Trophoblast cell (in vitro differentiated cells and primary cell): ENCODE measurements at regions not wholly inside any gene's neighbourhood (a gene's known extent, or its start where the extent isn't known, plus 50 kb on each side); places are given as distances from the start of the nearest gene placed in this dataset.

ENCODE experiments used
- DNase-seq, 2 donors: peaks; one replicate each; pipeline ENCODE4 v3.0.0-alpha.2; 2016
- H2AFZ ChIP-seq: 2 replicates; pipeline ENCODE4 v1.6.1; 2013; ENCODE audit warnings: low read length, moderate library complexity, mild to moderate bottlenecking; ENCODE audit not compliant: insufficient read depth, poor library complexity
- H2AK5ac ChIP-seq: 2 replicates; pipeline ENCODE4 v1.6.1; 2013; ENCODE audit warnings: mild to moderate bottlenecking, low read length
- H2BK120ac ChIP-seq: 2 replicates; pipeline ENCODE4 v1.6.1; 2013; ENCODE audit warnings: low read length, mild to moderate bottlenecking, moderate library complexity; ENCODE audit not compliant: insufficient read depth, poor library complexity
- H2BK12ac ChIP-seq: 2 replicates; pipeline ENCODE4 v1.6.1; 2013; ENCODE audit warnings: mild to moderate bottlenecking, low read length, moderate library complexity
- H2BK5ac ChIP-seq: 2 replicates; pipeline ENCODE4 v1.6.1; 2013; ENCODE audit warnings: low read length, low read depth, moderate library complexity, mild to moderate bottlenecking; ENCODE audit not compliant: poor library complexity
- H3K14ac ChIP-seq: 2 replicates; pipeline ENCODE4 v1.6.1; 2013; ENCODE audit warnings: mild to moderate bottlenecking, low read length
- H3K18ac ChIP-seq: 2 replicates; pipeline ENCODE4 v1.6.1; 2013; ENCODE audit warnings: mild to moderate bottlenecking, low read length
- H3K23ac ChIP-seq: 2 replicates; pipeline ENCODE4 v1.6.1; 2013; ENCODE audit warnings: low read length
- H3K27ac ChIP-seq: 2 replicates; pipeline ENCODE4 v1.5.1; 2013; ENCODE audit warnings: low read depth, mild to moderate bottlenecking, inconsistent platforms, low read length, moderate library complexity
- H3K27me3 ChIP-seq: 2 replicates; pipeline ENCODE4 v1.6.1; 2013; ENCODE audit warnings: inconsistent platforms, mild to moderate bottlenecking, low read length, moderate library complexity; ENCODE audit not compliant: insufficient read depth
- H3K36me3 ChIP-seq, 2 experiments: 1 replicate in 1 of 2; 2 replicates in 1 of 2; pipeline ENCODE4 v1.6.1; 2013; ENCODE audit warnings: low read length in 2 of 2, mild to moderate bottlenecking in 2 of 2, moderate library complexity in 1 of 2; ENCODE audit not compliant: insufficient read depth in 2 of 2, control insufficient read depth in 1 of 2
- H3K4ac ChIP-seq: 2 replicates; pipeline ENCODE4 v1.6.1; 2013; ENCODE audit warnings: low read depth, mild to moderate bottlenecking, low read length, moderate library complexity
- H3K4me1 ChIP-seq, 2 experiments: 1 replicate in 1 of 2; 2 replicates in 1 of 2; pipeline ENCODE4 v1.6.1; 2013; ENCODE audit warnings: low read length in 2 of 2, mild to moderate bottlenecking in 2 of 2, moderate library complexity in 1 of 2; ENCODE audit not compliant: insufficient read depth in 2 of 2, control insufficient read depth in 1 of 2
- H3K4me2 ChIP-seq: 2 replicates; pipeline ENCODE4 v1.6.1; 2013; ENCODE audit warnings: inconsistent platforms, mild to moderate bottlenecking, low read length, moderate library complexity
- H3K4me3 ChIP-seq: 2 replicates; pipeline ENCODE4 v1.5.1; 2013; ENCODE audit warnings: mild to moderate bottlenecking, low read depth, low read length, inconsistent platforms
- H3K79me1 ChIP-seq: one replicate; pipeline ENCODE4 v1.6.1; 2013; ENCODE audit warnings: low read length
- H3K79me2 ChIP-seq: 2 replicates; pipeline ENCODE4 v1.6.1; 2013; ENCODE audit warnings: low read length, mild to moderate bottlenecking; ENCODE audit not compliant: control insufficient read depth, insufficient read depth, poor library complexity
- H3K9ac ChIP-seq: 2 replicates; pipeline ENCODE4 v1.6.1; 2013; ENCODE audit warnings: mild to moderate bottlenecking, low read length
- H3K9me3 ChIP-seq: 2 replicates; pipeline ENCODE4 v1.6.1; 2013; ENCODE audit warnings: low read depth, mild to moderate bottlenecking, control low read depth, inconsistent platforms, low read length; ENCODE audit not compliant: insufficient read depth
- H4K12ac ChIP-seq: 2 replicates; pipeline ENCODE4 v1.6.1; 2013; ENCODE audit warnings: low read depth, mild to moderate bottlenecking, low read length, moderate library complexity
- H4K8ac ChIP-seq: 2 replicates; pipeline ENCODE4 v1.6.1; 2013; ENCODE audit warnings: low read depth, mild to moderate bottlenecking, low read length, moderate library complexity
- H4K91ac ChIP-seq: one replicate; pipeline ENCODE4 v1.6.1; 2013; ENCODE audit warnings: low read depth, mild to moderate bottlenecking, low read length, moderate library complexity
- WGBS: extraction: QIAGEN DNeasy Blood & Tissue Kit; methylation state at CpG from one replicate; pipeline ENCODE4 v1.1.7; 2013; ENCODE audit warnings: missing lambda C conversion rate; ENCODE audit not compliant: insufficient read length, insufficient coverage; ENCODE audit errors: extremely low coverage; 5-methylcytosine and 5-hydroxymethylcytosine counted together

GRCh38 chr10:14438057-14438456 lies 107.3 kb upstream of the FRMD4A start:
- no peak overlapping the region for H2BK5ac ChIP-seq
- peaks cover 0 to 3% of the 10 kb centered on the region in 2 experiments for H3K4me1 ChIP-seq
- no peak overlapping the region for H2BK120ac ChIP-seq
- H3K9ac ChIP-seq = no peak overlapping the region
- H4K12ac ChIP-seq = no peak overlapping the region
- DNase-seq = no peak
- H3K23ac ChIP-seq = no peak overlapping the region
- no peaks in the 10 kb centered on the region for H3K36me3 ChIP-seq
- no CpG with 5 or more reads among the region's 1 CpG for WGBS
- H2AFZ ChIP-seq = no peak overlapping the region
- H3K79me2 ChIP-seq = no peaks in the 10 kb centered on the region
- H3K27me3 ChIP-seq = no peaks in the 10 kb centered on the region
- no peak overlapping the region for H3K4me3 ChIP-seq
- H3K9me3 ChIP-seq = no peaks in the 10 kb centered on the region
- no peak overlapping the region for H4K91ac ChIP-seq
- no peak overlapping the region for H3K14ac ChIP-seq
- H3K27ac ChIP-seq = no peak overlapping the region
- no peak overlapping the region for H2BK12ac ChIP-seq
- H3K4me2 ChIP-seq = no peak overlapping the region
- no peak overlapping the region for H4K8ac ChIP-seq
- H2AK5ac ChIP-seq = no peak overlapping the region
- no peak overlapping the region for H3K4ac ChIP-seq
- no peak overlapping the region for H3K18ac ChIP-seq
- H3K79me1 ChIP-seq = peaks cover 5% of the 10 kb centered on the region

- Histone ChIP-seq H3K4me3 (no peak overlapping the region), H3K79me2 (no peaks in the 10 kb centered on the region), H4K91ac (no peak overlapping the region), H3K14ac (no peak overlapping the region), H2BK120ac (no peak overlapping the region), H3K4ac (no peak overlapping the region), H2BK5ac (no peak overlapping the region), H4K8ac (no peak overlapping the region), H2AK5ac (no peak overlapping the region), H3K23ac (no peak overlapping the region), H3K9me3 (no peaks in the 10 kb centered on the region), H2AFZ (no peak overlapping the region), H3K4me2 (no peak overlapping the region), H3K4me1 (peaks cover 0 to 3% of the 10 kb centered on the region in 2 experiments), H3K9ac (no peak overlapping the region), H2BK12ac (no peak overlapping the region), H3K27me3 (no peaks in the 10 kb centered on the region), H3K36me3 (no peaks in the 10 kb centered on the region), H3K18ac (no peak overlapping the region), H3K79me1 (peaks cover 6% of the 10 kb centered on the region), H3K27ac (no peak overlapping the region), H4K12ac (no peak overlapping the region)
- DNase-seq = no peak
- WGBS = no CpG with 5 or more reads among the region's 7 CpGs
Observed at GRCh38 chr10:14435976-14436632, 105.4 kb upstream of the FRMD4A start.

- WGBS = no CpG with 5 or more reads among the region's 2 CpGs
- no peak overlapping the region for H2AFZ ChIP-seq
- no peaks in the 10 kb centered on the region for H3K9me3 ChIP-seq
Observed at GRCh38 chr10:14433147-14433546, 102.4 kb upstream of the FRMD4A start.

GRCh38 chr10:14431868-14432267 lies 101.1 kb upstream of the FRMD4A start:
- Histone ChIP-seq H3K4me1 (peaks cover 0 to 5% of the 10 kb centered on the region in 2 experiments), H2AFZ (peak overlapping the region; percentile 50), H4K8ac (no peak overlapping the region), H3K9ac (no peak overlapping the region), H4K12ac (no peak overlapping the region), H3K27me3 (no peaks in the 10 kb centered on the region), H2BK12ac (peak overlapping the region; percentile 15), H3K18ac (no peak overlapping the region), H3K4ac (no peak overlapping the region), H3K14ac (no peak overlapping the region), H2AK5ac (no peak overlapping the region), H2BK120ac (peak overlapping the region; percentile 21), H3K4me3 (no peak overlapping the region), H3K9me3 (no peaks in the 10 kb centered on the region), H2BK5ac (no peak overlapping the region), H3K4me2 (no peak overlapping the region), H3K79me1 (peaks cover 6% of the 10 kb centered on the region), H3K36me3 (no peaks in the 10 kb centered on the region), H3K79me2 (no peaks in the 10 kb centered on the region), H4K91ac (peak overlapping the region; percentile 53), H3K23ac (no peak overlapping the region), H3K27ac (no peak overlapping the region)
- WGBS = no CpG with 5 or more reads among the region's 4 CpGs
- no peak for DNase-seq

More at GRCh38 chr10:14433147-14433546, 102.4 kb upstream of the FRMD4A start:
- H3K27me3 ChIP-seq = no peaks in the 10 kb centered on the region
- no peaks in the 10 kb centered on the region for H3K79me2 ChIP-seq
- H3K23ac ChIP-seq = no peak overlapping the region
- H4K8ac ChIP-seq = no peak overlapping the region
- no peak overlapping the region for H3K14ac ChIP-seq
- H3K36me3 ChIP-seq = no peaks in the 10 kb centered on the region
- no peak overlapping the region for H3K27ac ChIP-seq
- H2BK5ac ChIP-seq = no peak overlapping the region
- H3K4ac ChIP-seq = no peak overlapping the region
- H3K79me1 ChIP-seq = peaks cover 6% of the 10 kb centered on the region
- no peak overlapping the region for H3K18ac ChIP-seq
- no peak for DNase-seq
- H2BK120ac ChIP-seq = no peak overlapping the region
- H2AK5ac ChIP-seq = no peak overlapping the region
- peaks cover 0 to 5% of the 10 kb centered on the region in 2 experiments for H3K4me1 ChIP-seq
- H4K91ac ChIP-seq = no peak overlapping the region
- H3K4me3 ChIP-seq = no peak overlapping the region
- H3K4me2 ChIP-seq = no peak overlapping the region
- no peak overlapping the region for H3K9ac ChIP-seq
- H2BK12ac ChIP-seq = peak overlapping the region; percentile 42
- H4K12ac ChIP-seq = no peak overlapping the region
